ENCODE measurements at regions not wholly inside any gene's neighbourhood (a gene's known extent, or its start where the extent isn't known, plus 50 kb on each side); places are given as distances from the start of the nearest gene placed in this dataset.
"Not testable (repeated sequence)": the region's sequence is repeated elsewhere in the genome, so short reads cannot be mapped to it uniquely, and the experiment has no call there.

DNA sequence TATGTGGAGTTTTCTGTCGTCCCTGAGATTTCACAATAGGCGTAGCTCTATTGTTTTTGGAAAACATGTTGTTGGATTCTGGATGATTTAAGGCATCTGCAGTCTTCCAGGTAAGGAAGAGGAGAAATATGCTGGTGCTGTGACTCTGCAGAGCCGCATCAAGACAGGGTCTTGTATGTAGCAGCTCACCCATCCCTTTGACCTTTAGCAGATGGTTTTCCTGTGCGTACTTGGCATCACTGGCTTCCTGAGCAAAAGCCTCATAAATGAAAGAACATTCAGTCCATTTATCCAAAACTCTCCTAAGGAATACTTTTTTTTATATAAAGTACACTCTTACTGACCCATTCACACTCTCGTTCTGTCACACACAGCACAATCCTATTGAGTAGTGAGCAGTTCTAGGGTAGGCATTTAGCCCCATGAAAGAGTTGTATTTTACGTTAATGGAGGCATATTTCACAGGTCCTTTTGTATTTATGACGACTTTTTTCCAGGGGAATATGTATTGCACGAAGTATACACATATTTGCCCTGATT is 443.9 kb downstream of the STK39 start:
- no peak for DNase-seq
- no peak overlapping the region for H3K27ac Mint-ChIP-seq
- H3K9me3 Mint-ChIP-seq, result no peaks in the 10 kb centered on the region
- POLR2A ChIA-PET, result no interaction called here
- H3K4me1 Mint-ChIP-seq, result no peaks in the 10 kb centered on the region
- H3K36me3 Mint-ChIP-seq, result no peaks in the 10 kb centered on the region
- no peaks in the 10 kb centered on the region for H3K27me3 Mint-ChIP-seq
- no peak for ATAC-seq (ENCODE audit: low read depth)
- no peak overlapping the region for H3K4me3 Mint-ChIP-seq

DNA sequence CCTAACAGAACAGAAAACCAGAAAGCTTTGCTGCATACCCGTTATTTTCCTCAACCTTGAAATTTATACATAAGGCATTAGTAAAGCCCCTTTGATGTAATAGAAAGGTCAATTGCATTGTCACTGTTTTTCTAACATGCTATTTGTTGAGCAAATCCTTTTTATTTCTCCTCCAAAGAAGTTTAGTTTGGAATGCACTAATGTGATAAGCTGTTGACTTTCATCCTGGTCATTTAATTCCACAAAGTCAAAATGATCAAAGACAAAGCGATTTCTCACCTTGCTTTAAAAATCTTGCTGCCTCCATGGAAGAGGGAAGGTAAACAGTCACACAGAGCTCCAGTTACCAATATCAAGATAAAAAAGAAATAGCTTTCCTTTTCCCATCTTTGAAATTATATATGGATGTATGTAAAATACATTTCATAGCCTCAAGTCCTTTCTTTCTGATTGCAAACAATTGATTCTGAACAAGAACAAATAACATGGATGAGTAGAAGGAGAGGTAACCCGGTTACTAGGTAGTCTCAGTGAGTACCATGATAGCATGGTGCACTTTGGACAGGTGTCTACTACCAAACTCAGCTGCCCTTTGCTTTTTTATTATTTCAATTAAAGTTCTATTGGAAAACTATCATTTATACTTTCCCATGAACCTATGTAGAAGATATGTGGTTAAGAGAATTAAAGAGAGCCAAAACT is 452.7 kb downstream of the STK39 start:
- POLR2A ChIA-PET, result no interaction called here
- no peak for ATAC-seq (ENCODE audit: low read depth)
- Mint-ChIP-seq H3K27ac (no peak overlapping the region), H3K36me3 (no peaks in the 10 kb centered on the region), H3K27me3 (no peaks in the 10 kb centered on the region), H3K4me1 (no peaks in the 10 kb centered on the region), H3K4me3 (no peak overlapping the region), H3K9me3 (no peaks in the 10 kb centered on the region)
- no peak for DNase-seq

DNA sequence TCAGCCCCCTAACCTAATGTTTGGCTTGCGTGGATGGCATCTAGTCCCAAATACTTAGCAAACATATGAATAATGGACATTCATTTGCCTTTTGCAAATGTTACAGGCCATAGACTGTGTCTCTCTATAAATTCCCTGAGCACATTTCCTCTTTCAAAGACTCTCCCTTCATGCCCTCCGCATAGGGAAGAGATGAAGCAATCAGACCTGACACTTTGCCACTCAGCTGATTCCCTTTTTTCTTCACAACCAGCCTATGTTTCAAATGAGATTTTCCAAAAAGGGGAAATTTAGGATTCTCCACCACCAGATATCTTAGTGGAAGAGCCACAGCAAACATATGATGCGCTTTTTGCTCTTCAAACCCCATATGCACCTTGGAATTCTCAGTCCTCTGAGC is 453.7 kb downstream of the STK39 start:
- ATAC-seq (ENCODE audit: low read depth), result no peak
- no peaks in the 10 kb centered on the region for H3K27me3 Mint-ChIP-seq
- DNase-seq, result no peak
- H3K36me3 Mint-ChIP-seq, result no peaks in the 10 kb centered on the region
- H3K4me1 Mint-ChIP-seq, result no peaks in the 10 kb centered on the region
- POLR2A ChIA-PET, result no interaction called here
- no peak overlapping the region for H3K27ac Mint-ChIP-seq
- H3K9me3 Mint-ChIP-seq, result no peaks in the 10 kb centered on the region
- no peak overlapping the region for H3K4me3 Mint-ChIP-seq

DNA sequence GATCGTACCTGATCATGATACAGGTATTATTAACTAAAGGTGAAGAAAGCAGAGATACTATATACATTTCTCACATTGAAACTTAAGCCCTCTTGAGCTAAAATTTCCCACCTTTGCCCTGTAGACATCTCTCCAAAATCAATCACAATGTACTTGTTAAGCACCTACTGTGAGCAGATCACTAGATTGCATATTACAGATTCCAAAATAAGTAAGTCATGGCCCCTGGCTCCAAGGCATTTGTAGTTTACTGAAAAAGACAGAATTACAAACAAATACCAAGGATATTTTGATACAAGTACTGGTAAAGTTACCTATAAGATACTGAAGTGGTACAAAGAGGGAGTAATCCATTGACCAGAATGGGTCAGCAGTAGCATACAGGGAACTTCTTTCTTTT is 455.3 kb downstream of the STK39 start:
- Mint-ChIP-seq H3K36me3 (no peaks in the 10 kb centered on the region), H3K9me3 (no peaks in the 10 kb centered on the region), H3K4me1 (no peaks in the 10 kb centered on the region), H3K27me3 (no peaks in the 10 kb centered on the region), H3K4me3 (no peak overlapping the region), H3K27ac (no peak overlapping the region)
- DNase-seq (no peak), ATAC-seq (ENCODE audit: low read depth) (no peak)
- POLR2A ChIA-PET, result no interaction called here

DNA sequence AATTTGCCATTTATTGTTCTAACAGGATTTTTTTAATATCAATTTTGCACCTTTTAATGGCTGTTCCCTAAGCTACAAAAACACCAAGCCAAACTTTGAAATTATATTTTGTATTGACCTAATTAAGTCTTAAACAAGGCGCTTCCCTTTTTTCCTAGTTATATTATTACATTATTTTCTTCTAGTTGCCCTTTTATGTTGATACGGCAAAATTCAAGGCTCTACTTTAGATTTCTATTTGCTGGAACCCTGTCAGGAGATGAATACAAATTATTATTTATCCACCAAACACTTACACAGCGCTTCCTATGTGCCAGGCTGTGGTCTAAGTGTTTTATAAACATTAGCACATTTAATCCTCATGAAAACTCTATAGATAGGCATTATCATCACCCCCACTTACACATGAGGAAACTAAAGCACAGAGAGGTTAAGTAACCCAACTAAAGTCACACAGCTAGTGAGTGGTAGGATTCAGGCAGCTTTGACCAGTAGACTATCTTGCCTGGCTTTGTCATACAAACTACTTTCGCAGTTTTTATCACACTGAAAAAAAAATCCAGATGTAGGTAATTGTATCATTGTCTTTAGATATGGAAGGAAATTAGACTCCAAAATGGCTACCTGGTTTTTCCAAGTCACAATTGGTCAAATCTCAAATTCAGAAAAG is 456.5 kb downstream of the STK39 start:
- no peak for ATAC-seq (ENCODE audit: low read depth)
- no peaks in the 10 kb centered on the region for H3K36me3 Mint-ChIP-seq
- no peak overlapping the region for H3K4me3 Mint-ChIP-seq
- DNase-seq, result no peak
- H3K4me1 Mint-ChIP-seq, result no peaks in the 10 kb centered on the region
- H3K27ac Mint-ChIP-seq, result no peak overlapping the region
- POLR2A ChIA-PET, result no interaction called here
- no peaks in the 10 kb centered on the region for H3K27me3 Mint-ChIP-seq
- no peaks in the 10 kb centered on the region for H3K9me3 Mint-ChIP-seq

DNA sequence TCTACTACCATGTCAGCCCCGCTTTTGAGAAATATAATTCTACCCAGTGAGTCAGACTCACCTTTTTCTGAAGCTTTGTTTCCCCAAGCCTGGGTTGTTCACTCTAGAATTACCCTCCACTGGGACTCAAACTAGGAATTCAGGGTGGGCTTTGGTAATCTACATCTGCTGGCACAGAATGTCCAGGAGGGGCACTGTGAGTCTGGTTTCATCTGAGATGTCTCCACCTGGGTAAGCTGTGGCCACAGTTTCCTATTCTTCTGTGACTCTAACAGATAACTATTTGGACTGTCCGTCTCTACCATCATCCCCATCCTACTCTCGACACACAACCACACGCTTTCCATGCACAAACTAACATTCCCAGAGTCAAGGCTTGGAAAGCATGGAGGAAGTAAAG is 457.2 kb downstream of the STK39 start:
- ATAC-seq (ENCODE audit: low read depth) (no peak), DNase-seq (no peak)
- POLR2A ChIA-PET, result no interaction called here
- Mint-ChIP-seq H3K27ac (no peak overlapping the region), H3K27me3 (no peaks in the 10 kb centered on the region), H3K36me3 (no peaks in the 10 kb centered on the region), H3K4me1 (no peaks in the 10 kb centered on the region), H3K4me3 (no peak overlapping the region), H3K9me3 (no peaks in the 10 kb centered on the region)

DNA sequence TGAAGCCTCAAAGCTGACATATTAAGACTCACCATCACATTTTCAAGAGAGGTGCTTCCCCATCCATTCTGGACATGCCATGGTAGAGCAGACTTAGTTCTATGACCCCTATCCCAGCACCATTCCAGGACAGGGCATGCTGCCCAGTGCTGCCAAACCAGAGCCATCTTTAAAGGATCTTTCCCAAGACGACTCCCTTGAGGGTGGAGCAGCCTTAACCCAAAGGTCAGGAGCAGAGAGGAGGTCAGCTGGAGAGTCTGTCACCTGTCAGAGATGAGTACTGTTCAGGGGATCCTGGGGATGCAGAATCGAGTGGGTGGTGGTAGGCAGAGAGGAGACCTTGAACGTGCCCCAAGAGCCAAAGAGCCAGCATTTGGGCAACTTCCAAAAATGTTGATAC is 459.8 kb downstream of the STK39 start:
- no peak overlapping the region for H3K27ac Mint-ChIP-seq
- H3K4me3 Mint-ChIP-seq, result no peak overlapping the region
- ATAC-seq (ENCODE audit: low read depth), result no peak
- no peaks in the 10 kb centered on the region for H3K4me1 Mint-ChIP-seq
- no peaks in the 10 kb centered on the region for H3K9me3 Mint-ChIP-seq
- no peak for DNase-seq
- no peaks in the 10 kb centered on the region for H3K27me3 Mint-ChIP-seq
- POLR2A ChIA-PET, result no interaction called here
- H3K36me3 Mint-ChIP-seq, result no peaks in the 10 kb centered on the region

DNA sequence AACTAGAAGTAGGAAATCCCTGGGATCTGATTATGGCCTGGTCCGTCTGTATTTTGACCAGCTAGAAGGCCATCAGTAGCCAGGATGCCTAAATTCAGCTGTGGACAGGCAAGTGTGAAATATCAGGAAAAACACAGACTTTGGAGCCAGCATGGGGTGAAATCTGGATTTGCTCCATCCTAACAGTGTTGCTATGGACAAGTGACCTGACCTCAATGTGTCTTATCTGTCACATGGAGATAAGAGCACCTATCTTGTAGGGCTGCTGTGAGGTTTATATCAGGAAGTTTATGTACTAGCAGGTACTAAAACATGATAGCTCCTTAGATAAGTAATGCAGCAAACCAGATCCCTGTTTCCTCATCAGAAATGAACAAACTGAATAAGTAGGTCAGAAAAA is 460.4 kb downstream of the STK39 start:
- no peak for ATAC-seq (ENCODE audit: low read depth)
- POLR2A ChIA-PET, result no interaction called here
- Mint-ChIP-seq H3K9me3 (no peaks in the 10 kb centered on the region), H3K27me3 (no peaks in the 10 kb centered on the region), H3K36me3 (no peaks in the 10 kb centered on the region), H3K27ac (no peak overlapping the region), H3K4me1 (no peaks in the 10 kb centered on the region), H3K4me3 (no peak overlapping the region)
- DNase-seq, result no peak

DNA sequence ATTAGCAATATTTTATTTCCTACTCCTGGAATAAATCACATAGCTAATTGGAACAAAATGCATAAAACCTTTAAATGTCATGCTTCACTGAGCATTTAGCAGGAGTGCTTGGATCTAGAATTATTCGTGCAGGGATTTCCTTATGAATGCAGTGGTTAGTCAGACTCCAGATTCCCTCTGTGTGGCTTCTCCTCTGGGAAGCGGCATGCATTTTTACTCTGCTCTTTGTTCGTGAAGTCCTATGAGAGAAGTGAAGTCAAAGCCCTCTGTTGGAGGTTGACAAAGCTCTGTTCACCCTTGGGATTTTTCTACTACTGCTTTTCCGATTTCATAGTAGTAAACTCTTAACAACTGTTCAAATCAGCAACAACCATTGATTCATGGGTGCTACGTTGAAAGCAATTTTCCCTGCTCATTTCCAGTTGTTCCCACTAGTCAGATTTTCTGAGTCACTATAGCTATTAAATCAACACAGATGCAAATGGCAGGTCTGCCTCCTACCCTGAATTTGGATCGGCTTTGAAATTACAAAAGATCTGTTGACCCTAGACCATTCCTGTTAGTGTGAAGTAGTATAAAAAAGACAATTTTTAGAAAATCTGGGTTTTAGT is 461.7 kb downstream of the STK39 start:
- Mint-ChIP-seq H3K36me3 (no peaks in the 10 kb centered on the region), H3K27ac (no peak overlapping the region), H3K4me3 (no peak overlapping the region), H3K9me3 (no peaks in the 10 kb centered on the region), H3K27me3 (no peaks in the 10 kb centered on the region), H3K4me1 (no peaks in the 10 kb centered on the region)
- DNase-seq (no peak), ATAC-seq (ENCODE audit: low read depth) (no peak)
- POLR2A ChIA-PET, result no interaction called here

DNA sequence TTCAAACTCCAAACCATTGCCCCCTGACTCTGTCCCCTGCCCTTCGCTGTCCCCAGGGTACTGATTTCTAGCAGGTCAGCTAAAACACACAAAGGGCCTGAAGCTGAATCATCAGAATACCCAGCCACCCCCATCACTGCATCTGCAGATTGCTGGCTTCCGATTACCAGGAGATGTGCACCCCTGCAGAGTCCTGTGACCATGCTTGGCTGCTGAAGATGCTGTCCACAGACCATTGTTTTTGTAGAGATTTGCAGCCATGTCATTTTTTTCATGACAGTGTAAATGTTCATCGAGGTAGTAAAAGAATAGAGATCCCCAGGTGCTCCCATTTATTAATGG is 463.3 kb downstream of the STK39 start:
- POLR2A ChIA-PET, result no interaction called here
- Mint-ChIP-seq H3K4me1 (no peaks in the 10 kb centered on the region), H3K9me3 (no peaks in the 10 kb centered on the region), H3K4me3 (no peak overlapping the region), H3K27ac (no peak overlapping the region), H3K36me3 (no peaks in the 10 kb centered on the region), H3K27me3 (no peaks in the 10 kb centered on the region)
- ATAC-seq (ENCODE audit: low read depth) (no peak), DNase-seq (no peak)

DNA sequence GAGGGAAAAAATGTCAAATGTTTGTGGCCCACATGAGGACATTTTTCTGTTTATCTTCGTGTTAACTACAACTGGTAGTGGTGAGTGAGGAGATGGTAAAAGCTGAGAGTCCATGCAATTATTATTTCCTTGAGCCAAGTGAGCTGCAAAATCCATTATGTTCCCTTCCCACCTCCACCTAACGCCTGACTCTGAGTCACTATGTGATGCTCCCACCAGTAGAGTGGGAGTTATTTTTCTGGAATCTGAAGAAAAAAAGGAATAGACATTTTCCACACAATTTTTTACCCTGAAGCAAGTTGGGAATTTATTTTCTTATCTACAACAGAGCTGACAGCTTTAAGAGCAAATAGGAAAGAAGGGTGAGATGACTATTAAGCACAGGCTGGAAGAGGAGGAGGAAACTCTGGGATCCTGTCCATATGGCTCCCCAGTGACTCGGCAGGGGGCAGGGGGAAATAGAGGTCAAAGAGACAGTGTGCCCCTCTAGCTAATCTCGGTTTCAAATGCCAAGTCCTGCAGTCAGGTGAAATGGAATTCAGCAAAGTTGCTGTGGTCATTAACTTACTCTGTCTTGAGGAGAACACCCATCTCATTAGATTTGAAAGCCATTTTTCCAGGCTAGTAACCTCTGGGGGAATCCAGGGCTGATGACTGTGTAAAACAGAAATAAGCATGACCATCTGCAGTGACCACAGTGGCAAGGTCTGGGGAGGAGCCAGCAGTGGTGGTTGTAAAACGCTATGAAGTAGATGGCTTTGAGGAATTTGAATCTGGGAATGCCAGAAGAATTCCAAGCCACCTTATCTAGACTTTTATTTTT is 463.9 kb downstream of the STK39 start:
- DNase-seq, result no peak
- no peaks in the 10 kb centered on the region for H3K36me3 Mint-ChIP-seq
- no peak overlapping the region for H3K27ac Mint-ChIP-seq
- POLR2A ChIA-PET, result no interaction called here
- H3K4me3 Mint-ChIP-seq, result no peak overlapping the region
- H3K4me1 Mint-ChIP-seq, result no peaks in the 10 kb centered on the region
- no peaks in the 10 kb centered on the region for H3K9me3 Mint-ChIP-seq
- ATAC-seq (ENCODE audit: low read depth), result no peak
- H3K27me3 Mint-ChIP-seq, result no peaks in the 10 kb centered on the region

DNA sequence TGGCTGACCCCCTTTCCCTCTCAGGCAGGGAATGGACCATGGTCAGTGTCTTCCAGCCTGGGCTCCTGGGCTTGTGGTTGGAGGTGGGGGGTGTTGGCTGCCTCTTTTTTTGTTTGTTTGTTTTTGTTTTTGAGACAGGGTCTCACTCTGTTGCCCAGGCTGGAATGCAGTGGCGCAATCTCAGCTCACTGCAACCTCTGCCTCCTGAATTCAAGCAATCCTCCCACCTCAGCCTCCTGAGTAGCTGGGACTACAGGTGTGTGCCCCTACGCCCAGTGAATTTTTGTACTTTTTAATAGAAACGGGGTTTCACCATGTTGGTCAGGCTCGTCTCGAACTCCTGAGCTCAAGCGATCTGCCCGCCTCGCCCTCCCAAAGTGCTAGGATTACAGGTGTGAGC is 465.8 kb downstream of the STK39 start:
- H3K4me1 Mint-ChIP-seq, result not testable (repeated sequence)

DNA sequence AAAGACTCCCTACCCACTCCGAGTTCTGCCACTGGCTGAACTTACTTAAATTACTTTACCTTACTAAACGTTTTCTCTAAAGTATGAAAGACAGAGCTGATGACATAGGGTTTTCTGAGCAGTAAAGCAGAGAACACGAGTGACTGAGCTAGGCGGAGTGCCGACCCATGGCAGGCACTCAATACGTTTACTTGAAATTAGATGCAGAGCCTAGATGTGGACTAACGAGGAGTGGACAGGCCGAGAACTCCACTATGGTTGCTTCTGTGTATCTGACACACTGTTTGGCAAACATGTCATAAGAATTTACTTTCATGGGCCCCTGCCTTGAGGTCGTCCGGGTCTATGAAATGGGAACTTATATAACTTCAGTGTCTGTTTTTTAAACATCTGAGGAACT is 471.0 kb downstream of the STK39 start:
- no peaks in the 10 kb centered on the region for H3K4me1 Mint-ChIP-seq
- DNase-seq, result no peak
- no peak overlapping the region for H3K4me3 Mint-ChIP-seq
- no peaks in the 10 kb centered on the region for H3K27me3 Mint-ChIP-seq
- H3K9me3 Mint-ChIP-seq, result no peaks in the 10 kb centered on the region
- no peak for ATAC-seq (ENCODE audit: low read depth)
- POLR2A ChIA-PET, result no interaction called here
- H3K36me3 Mint-ChIP-seq, result no peaks in the 10 kb centered on the region
- H3K27ac Mint-ChIP-seq, result no peak overlapping the region

More for the DNA sequence above, 465.8 kb downstream of the STK39 start:
- H3K9me3 Mint-ChIP-seq; DNase-seq; H3K27ac Mint-ChIP-seq; H3K27me3 Mint-ChIP-seq; H3K4me3 Mint-ChIP-seq; POLR2A ChIA-PET; H3K36me3 Mint-ChIP-seq; ATAC-seq (ENCODE audit: low read depth): not testable (repeated sequence)

DNA sequence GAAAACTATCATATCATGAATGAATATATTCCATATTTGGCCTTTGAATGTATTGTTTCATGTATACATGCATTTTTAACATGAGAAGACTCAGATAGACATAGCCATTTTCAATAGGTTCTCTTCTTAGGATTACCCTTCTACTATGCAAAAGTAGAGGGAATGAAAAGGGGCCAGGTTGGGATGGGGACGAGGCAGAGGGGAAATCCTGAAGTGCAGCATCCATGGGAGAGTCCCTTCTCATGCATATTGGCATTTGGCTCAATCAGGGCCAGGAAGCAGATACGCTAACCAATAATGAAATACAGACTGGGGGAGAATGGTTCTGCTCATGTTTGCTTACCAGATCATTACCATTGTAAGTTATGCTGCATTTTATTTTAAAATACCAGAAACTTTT is 475.8 kb downstream of the STK39 start:
- ATAC-seq (ENCODE audit: low read depth), result no peak
- Mint-ChIP-seq H3K4me3 (no peak overlapping the region), H3K4me1 (no peaks in the 10 kb centered on the region), H3K9me3 (no peaks in the 10 kb centered on the region), H3K36me3 (no peaks in the 10 kb centered on the region), H3K27ac (no peak overlapping the region), H3K27me3 (peaks cover 5% of the 10 kb centered on the region)
- no peak for DNase-seq
- POLR2A ChIA-PET, result no interaction called here
